ENCODE measurements at regions not wholly inside any gene's neighbourhood (a gene's known extent, or its start where the extent isn't known, plus 50 kb on each side); places are given as distances from the start of the nearest gene placed in this dataset.

- no peaks in the 10 kb centered on the region for H3K36me3 ChIP-seq (ENCODE audit: control insufficient read depth in 2 of 2, extremely low read depth in 1 of 2, insufficient read depth in 2 of 2, low read length in 2 of 2)
- no peaks in the 10 kb centered on the region for H3K79me2 ChIP-seq (ENCODE audit: control insufficient read depth, insufficient read depth, low read length)
- H3K9me3 ChIP-seq (ENCODE audit: control insufficient read depth, low read depth, low read length), result no peaks in the 10 kb centered on the region
- FAIRE-seq, result no peak
- no peak overlapping the region for H2AFZ ChIP-seq (ENCODE audit: control insufficient read depth, low read length)
- H3K9ac ChIP-seq (ENCODE audit: control insufficient read depth, extremely low read depth, insufficient read depth, low read length), result no peak overlapping the region
- H3K27me3 ChIP-seq (ENCODE audit: control insufficient read depth, extremely low read depth, insufficient read depth, low read length), result no peaks in the 10 kb centered on the region
- H3K9me1 ChIP-seq (ENCODE audit: control insufficient read depth, extremely low read depth, insufficient read depth, low read length), result no peaks in the 10 kb centered on the region
- no peak for DNase-seq (ENCODE audit: low read depth, low spot score)
- H4K20me1 ChIP-seq (ENCODE audit: control insufficient read depth, extremely low read depth, insufficient read depth, low read length), result no peaks in the 10 kb centered on the region
- no peak overlapping the region for H3K4me3 ChIP-seq (ENCODE audit: control insufficient read depth in 2 of 3, extremely low read depth in 1 of 3, insufficient read depth in 2 of 3, low read depth in 1 of 3, low read length in 3 of 3)
- TF ChIP-seq EZH2 (IDR thresholded peaks at IDR 0.05; ENCODE audit: low read length) (no peak), CTCF (optimal IDR thresholded peaks at IDR 0.05 in 1 of 3, IDR thresholded peaks at IDR 0.05 in 1 of 3, conservative IDR thresholded peaks at IDR 0.05 in 1 of 3; ENCODE audit: extremely low read depth in 1 of 3, insufficient read depth in 2 of 3, low read length in 3 of 3) (no peak)
- dilution Hi-C loops (cut with MboI; ENCODE audit: extremely low pct_ligation_motif_present, low sequenced_read_pairs), result no loop called here
- H3K4me1 ChIP-seq (ENCODE audit: control insufficient read depth, extremely low read depth, insufficient read depth, low read length), result peaks cover 9% of the 10 kb centered on the region
- H3K27ac ChIP-seq (ENCODE audit: control insufficient read depth, insufficient read depth, low read length), result no peak overlapping the region
- H3K4me2 ChIP-seq (ENCODE audit: control insufficient read depth, extremely low read depth, insufficient read depth, low read depth, low read length), result no peak overlapping the region
Measured at GRCh38 chr10:33660329-33660728, 325.9 kb upstream of the NRP1 start.

- Histone ChIP-seq H4K20me1 (ENCODE audit: control insufficient read depth, extremely low read depth, insufficient read depth, low read length) (no peaks in the 10 kb centered on the region), H3K9me3 (ENCODE audit: control insufficient read depth, low read depth, low read length) (no peaks in the 10 kb centered on the region), H3K4me2 (ENCODE audit: control insufficient read depth, extremely low read depth, insufficient read depth, low read depth, low read length) (no peak overlapping the region), H3K27me3 (ENCODE audit: control insufficient read depth, extremely low read depth, insufficient read depth, low read length) (no peaks in the 10 kb centered on the region), H3K27ac (ENCODE audit: control insufficient read depth, insufficient read depth, low read length) (no peak overlapping the region), H2AFZ (ENCODE audit: control insufficient read depth, low read length) (no peak overlapping the region), H3K4me1 (ENCODE audit: control insufficient read depth, extremely low read depth, insufficient read depth, low read length) (peaks cover 16% of the 10 kb centered on the region), H3K4me3 (ENCODE audit: control insufficient read depth in 2 of 3, extremely low read depth in 1 of 3, insufficient read depth in 2 of 3, low read depth in 1 of 3, low read length in 3 of 3) (no peak overlapping the region), H3K36me3 (ENCODE audit: control insufficient read depth in 2 of 2, extremely low read depth in 1 of 2, insufficient read depth in 2 of 2, low read length in 2 of 2) (no peaks in the 10 kb centered on the region), H3K79me2 (ENCODE audit: control insufficient read depth, insufficient read depth, low read length) (no peaks in the 10 kb centered on the region), H3K9me1 (ENCODE audit: control insufficient read depth, extremely low read depth, insufficient read depth, low read length) (no peaks in the 10 kb centered on the region), H3K9ac (ENCODE audit: control insufficient read depth, extremely low read depth, insufficient read depth, low read length) (no peak overlapping the region)
- FAIRE-seq (no peak), DNase-seq (ENCODE audit: low read depth, low spot score) (no peak)
- dilution Hi-C loops (cut with MboI; ENCODE audit: extremely low pct_ligation_motif_present, low sequenced_read_pairs), result no loop called here
- no peak for TF ChIP-seq CTCF (optimal IDR thresholded peaks at IDR 0.05 in 1 of 3, IDR thresholded peaks at IDR 0.05 in 1 of 3, conservative IDR thresholded peaks at IDR 0.05 in 1 of 3; ENCODE audit: extremely low read depth in 1 of 3, insufficient read depth in 2 of 3, low read length in 3 of 3)
- TF ChIP-seq EZH2 (IDR thresholded peaks at IDR 0.05; ENCODE audit: low read length), result no peak
Measured at GRCh38 chr10:33657913-33658312, 323.4 kb upstream of the NRP1 start.

All from keratinocyte (primary cell).